BJ (cell line): ENCODE measurements at regions not wholly inside any gene's neighbourhood (a gene's known extent, or its start where the extent isn't known, plus 50 kb on each side); places are given as distances from the start of the nearest gene placed in this dataset.

Experiments used
- CTCF ChIA-PET: fragments of 350-600 bp; formaldehyde crosslinking; extraction: SDS; loops from one replicate; lab custom pipeline; 2021; ENCODE audit warnings: antibody characterized with exemption, inconsistent platforms; lab: Yijun Ruan, JAX
- POLR2A ChIA-PET: fragments of 300-600 bp; sonication (Branson Sonifier 250); formaldehyde crosslinking; extraction: SDS; loops from one replicate; lab custom pipeline; 2021; ENCODE audit warnings: antibody characterized with exemption; lab: Charles Lee
- DNase-seq: peaks from one replicate; pipeline ENCODE4 v3.0.0-alpha.2; 2011; ENCODE audit warnings: low read depth
- H3K27me3 ChIP-seq: 2 replicates; pipeline ENCODE4 v1.6.0; 2011; ENCODE audit warnings: low read length; ENCODE audit not compliant: control insufficient read depth, insufficient read depth
- H3K36me3 ChIP-seq: 2 replicates; pipeline ENCODE4 v1.5.1; 2011; ENCODE audit warnings: low read length; ENCODE audit not compliant: control insufficient read depth, insufficient read depth
- H3K4me3 ChIP-seq: 2 replicates; pipeline ENCODE4 v1.5.1; 2011; ENCODE audit warnings: low read depth, mild to moderate bottlenecking, control low read depth, low read length
- CTCF ChIP-seq: IDR thresholded peaks from 2 replicates; pipeline ENCODE4 v1.5.1; 2011; ENCODE audit warnings: low read depth, mild to moderate bottlenecking, control low read depth, inconsistent platforms, low read length, moderate library complexity; ENCODE audit not compliant: insufficient read depth

DNA sequence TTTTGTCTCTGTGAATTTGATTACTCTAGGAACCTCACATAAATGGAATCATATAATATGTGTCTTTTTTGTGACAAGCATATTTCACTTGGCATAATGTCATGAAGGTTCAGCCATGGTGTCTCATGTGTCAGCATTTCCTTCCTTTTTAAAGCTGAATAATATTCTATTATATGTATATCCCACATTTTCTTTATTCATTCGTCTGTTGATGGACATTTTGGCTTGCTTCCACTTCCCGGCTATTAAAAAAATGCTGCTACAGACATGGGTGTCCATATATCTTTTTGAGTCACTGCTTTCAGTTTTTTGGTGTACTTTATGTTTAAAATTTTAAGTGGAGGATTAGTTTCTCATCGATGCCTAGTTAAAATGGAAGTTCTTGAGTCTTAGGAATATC is 59.8 kb upstream of the C5orf63 start:
- POLR2A ChIA-PET = no interaction called here
- Histone ChIP-seq H3K4me3 (no peak overlapping the region), H3K27me3 (no peaks in the 10 kb centered on the region), H3K36me3 (no peaks in the 10 kb centered on the region)
- CTCF ChIA-PET = no interaction called here
- no peak for DNase-seq
- no peak for TF ChIP-seq CTCF

DNA sequence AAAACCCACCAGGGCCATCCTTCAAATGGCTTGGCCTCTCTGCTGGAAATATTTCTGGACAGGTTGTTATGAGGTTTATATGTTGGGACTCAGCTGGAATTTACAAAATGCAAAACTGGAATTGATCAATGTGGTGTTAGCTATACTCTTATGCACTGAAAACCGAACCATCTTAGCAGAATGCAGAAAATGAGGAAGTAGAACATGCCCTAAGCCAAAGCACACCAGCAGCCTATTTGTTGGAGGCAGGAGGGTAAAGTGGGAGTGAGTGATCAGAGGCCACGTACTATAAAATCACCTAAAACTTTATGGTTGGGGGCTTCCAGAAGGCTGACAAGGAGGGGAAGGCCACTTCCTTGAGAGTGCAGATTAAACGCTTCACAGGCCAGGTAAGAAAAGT is 63.6 kb upstream of the C5orf63 start:
- TF ChIP-seq CTCF = no peak
- ChIA-PET CTCF (no interaction called here), POLR2A (no interaction called here)
- Histone ChIP-seq H3K4me3 (no peak overlapping the region), H3K36me3 (no peaks in the 10 kb centered on the region), H3K27me3 (peaks cover 4% of the 10 kb centered on the region; the same call in 1 of the 2 replicates)
- DNase-seq = no peak

DNA sequence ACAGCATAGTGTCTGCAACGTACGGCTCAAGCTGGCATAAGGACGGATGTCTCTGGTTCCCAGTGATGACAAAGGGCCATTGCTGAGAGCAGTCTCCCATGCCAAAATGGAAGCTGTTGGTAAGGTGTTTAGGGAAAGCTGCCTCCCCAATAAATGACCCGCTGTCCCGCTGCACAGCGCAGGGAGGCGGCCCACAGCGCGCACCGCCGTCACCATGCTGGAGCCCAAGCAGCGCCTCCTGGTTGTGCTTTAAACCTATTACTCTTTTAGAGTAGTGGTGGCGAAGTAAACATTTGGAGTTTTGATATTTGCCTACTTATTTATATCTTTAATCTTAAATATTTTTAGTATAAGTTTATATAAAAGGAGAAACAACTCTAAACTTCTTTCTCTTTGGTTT is 70.4 kb upstream of the C5orf63 start:
- ChIA-PET POLR2A (no interaction called here), CTCF (no interaction called here)
- Histone ChIP-seq H3K27me3 (peaks cover 7% of the 10 kb centered on the region; the same call in 1 of the 2 replicates), H3K36me3 (no peaks in the 10 kb centered on the region), H3K4me3 (no peak overlapping the region)
- TF ChIP-seq CTCF = no peak
- DNase-seq = no peak

- no peak for TF ChIP-seq CTCF
- H3K27me3 ChIP-seq = no peaks in the 10 kb centered on the region
- no peaks in the 10 kb centered on the region for H3K36me3 ChIP-seq
- CTCF ChIA-PET = no interaction called here
- H3K4me3 ChIP-seq = no peak overlapping the region
- POLR2A ChIA-PET = no interaction called here
- no peak for DNase-seq
These were observed 79.7 kb upstream of the C5orf63 start for GRCh38 chr5:127153031-127153430.

DNA sequence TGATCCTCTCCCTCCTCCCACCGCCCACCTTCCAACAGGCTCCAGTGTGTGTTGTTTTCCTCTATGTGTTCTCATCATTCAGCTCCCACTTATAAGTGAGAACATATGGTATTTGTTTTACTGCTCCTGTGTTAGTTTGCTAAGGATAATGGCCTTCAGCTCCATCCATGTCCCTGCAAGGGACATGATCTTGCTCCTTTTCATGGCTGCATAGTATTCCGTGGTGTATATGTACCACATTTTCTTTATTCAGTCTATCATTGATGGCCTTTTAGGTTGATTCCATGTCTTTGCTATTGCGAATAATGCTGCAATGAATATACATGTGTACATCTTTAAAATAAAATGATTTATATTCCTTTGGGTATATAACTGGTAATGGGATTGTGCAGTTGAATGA is 80.2 kb upstream of the C5orf63 start:
- TF ChIP-seq CTCF = no peak
- DNase-seq = no peak
- H3K27me3 ChIP-seq = no peaks in the 10 kb centered on the region
- no peaks in the 10 kb centered on the region for H3K36me3 ChIP-seq
- no peak overlapping the region for H3K4me3 ChIP-seq
- ChIA-PET POLR2A (no interaction called here), CTCF (no interaction called here)
